ENCODE measurements at regions not wholly inside any gene's neighbourhood (a gene's known extent, or its start where the extent isn't known, plus 50 kb on each side); places are given as distances from the start of the nearest gene placed in this dataset.

- Histone ChIP-seq H3K27ac (no peak overlapping the region), H3K27me3 (replicated peaks; ENCODE audit: insufficient read depth) (no peaks in the 10 kb centered on the region), H3K36me3 (no peaks in the 10 kb centered on the region), H3K4me1 (ENCODE audit: control insufficient read depth in 1 of 2, low read depth in 2 of 2) (peaks cover 3 to 6% of the 10 kb centered on the region in 2 donors), H3K9me3 (no peaks in the 10 kb centered on the region), H3K4me3 (no peak overlapping the region)
- ATAC-seq (ENCODE audit: insufficient number of reproducible peaks, low FRiP score, low read depth), result no peak
- DNase-seq (ENCODE audit: low spot score), result no peak
- no peak for TF ChIP-seq CTCF (IDR thresholded peaks at IDR 0.05)
Observed at GRCh38 chr1:182283746-182284544, 107.6 kb downstream of the GLUL start.

GRCh38 chr1:182281541-182281940 lies 110.0 kb downstream of the GLUL start:
- DNase-seq (ENCODE audit: low spot score), result no peak
- Histone ChIP-seq H3K27ac (no peak overlapping the region), H3K4me1 (ENCODE audit: control insufficient read depth in 1 of 2, low read depth in 2 of 2) (no peaks in the 10 kb centered on the region), H3K4me3 (no peak overlapping the region), H3K9me3 (no peaks in the 10 kb centered on the region), H3K36me3 (no peaks in the 10 kb centered on the region), H3K27me3 (replicated peaks; ENCODE audit: insufficient read depth) (no peaks in the 10 kb centered on the region)
- TF ChIP-seq CTCF (IDR thresholded peaks at IDR 0.05), result no peak
- ATAC-seq (ENCODE audit: insufficient number of reproducible peaks, low FRiP score, low read depth), result no peak

GRCh38 chr1:182280504-182280900 lies 111.1 kb downstream of the GLUL start:
- H3K4me1 ChIP-seq (ENCODE audit: control insufficient read depth in 1 of 2, low read depth in 2 of 2), result no peaks in the 10 kb centered on the region
- H3K27me3 ChIP-seq (replicated peaks; ENCODE audit: insufficient read depth), result no peaks in the 10 kb centered on the region
- no peak overlapping the region for H3K27ac ChIP-seq
- no peaks in the 10 kb centered on the region for H3K9me3 ChIP-seq
- no peaks in the 10 kb centered on the region for H3K36me3 ChIP-seq
- H3K4me3 ChIP-seq, result no peak overlapping the region
- no peak for ATAC-seq (ENCODE audit: insufficient number of reproducible peaks, low FRiP score, low read depth)
- no peak for TF ChIP-seq CTCF (IDR thresholded peaks at IDR 0.05)
- no peak for DNase-seq (ENCODE audit: low spot score)

GRCh38 chr1:182279724-182280503 lies 111.7 kb downstream of the GLUL start:
- DNase-seq (ENCODE audit: low spot score) (no peak), ATAC-seq (ENCODE audit: insufficient number of reproducible peaks, low FRiP score, low read depth) (no peak)
- Histone ChIP-seq H3K4me1 (ENCODE audit: control insufficient read depth in 1 of 2, low read depth in 2 of 2) (no peaks in the 10 kb centered on the region), H3K4me3 (no peak overlapping the region), H3K36me3 (no peaks in the 10 kb centered on the region), H3K9me3 (no peaks in the 10 kb centered on the region), H3K27ac (no peak overlapping the region), H3K27me3 (replicated peaks; ENCODE audit: insufficient read depth) (no peaks in the 10 kb centered on the region)
- no peak for TF ChIP-seq CTCF (IDR thresholded peaks at IDR 0.05)

GRCh38 chr1:182279302-182279701 lies 112.3 kb downstream of the GLUL start:
- H3K27ac ChIP-seq, result no peak overlapping the region

More at GRCh38 chr1:182279302-182279701, 112.3 kb downstream of the GLUL start:
- Histone ChIP-seq H3K4me1 (ENCODE audit: control insufficient read depth in 1 of 2, low read depth in 2 of 2) (no peaks in the 10 kb centered on the region), H3K27me3 (replicated peaks; ENCODE audit: insufficient read depth) (no peaks in the 10 kb centered on the region), H3K4me3 (no peak overlapping the region), H3K36me3 (no peaks in the 10 kb centered on the region), H3K9me3 (no peaks in the 10 kb centered on the region)
- DNase-seq (ENCODE audit: low spot score), result no peak
- no peak for TF ChIP-seq CTCF (IDR thresholded peaks at IDR 0.05)
- no peak for ATAC-seq (ENCODE audit: insufficient number of reproducible peaks, low FRiP score, low read depth)
